ENCODE measurements at regions not wholly inside any gene's neighbourhood (a gene's known extent, or its start where the extent isn't known, plus 50 kb on each side); places are given as distances from the start of the nearest gene placed in this dataset.
A peak's percentile ranks its signal among the peaks of the same experiment; 100 is the strongest.

DNA sequence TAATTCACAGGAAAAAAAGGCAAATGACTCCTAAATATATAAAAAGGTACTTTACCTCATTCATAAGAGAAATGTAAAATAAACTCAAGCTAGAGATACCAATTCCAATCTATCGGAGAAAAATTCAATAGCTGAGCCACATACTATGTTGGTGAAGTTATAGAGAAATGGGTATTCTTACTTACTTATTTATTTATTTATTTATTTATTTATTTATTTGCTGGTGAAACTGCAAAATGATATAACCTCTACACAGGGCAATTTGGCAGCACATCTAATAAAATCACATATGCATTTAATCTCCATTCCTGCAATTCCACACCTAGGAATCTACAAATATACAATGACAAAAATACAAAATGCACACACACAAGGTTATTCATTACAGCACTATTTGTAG is 117.5 kb upstream of the TMEM168 start:
- WGBS, 2 donors, result 93 to 98% methylated on average over 1 of the region's 1 CpG
- no peak for TF ChIP-seq POLR2A (IDR thresholded peaks at IDR 0.05)
- TF ChIP-seq, protein P1, sequence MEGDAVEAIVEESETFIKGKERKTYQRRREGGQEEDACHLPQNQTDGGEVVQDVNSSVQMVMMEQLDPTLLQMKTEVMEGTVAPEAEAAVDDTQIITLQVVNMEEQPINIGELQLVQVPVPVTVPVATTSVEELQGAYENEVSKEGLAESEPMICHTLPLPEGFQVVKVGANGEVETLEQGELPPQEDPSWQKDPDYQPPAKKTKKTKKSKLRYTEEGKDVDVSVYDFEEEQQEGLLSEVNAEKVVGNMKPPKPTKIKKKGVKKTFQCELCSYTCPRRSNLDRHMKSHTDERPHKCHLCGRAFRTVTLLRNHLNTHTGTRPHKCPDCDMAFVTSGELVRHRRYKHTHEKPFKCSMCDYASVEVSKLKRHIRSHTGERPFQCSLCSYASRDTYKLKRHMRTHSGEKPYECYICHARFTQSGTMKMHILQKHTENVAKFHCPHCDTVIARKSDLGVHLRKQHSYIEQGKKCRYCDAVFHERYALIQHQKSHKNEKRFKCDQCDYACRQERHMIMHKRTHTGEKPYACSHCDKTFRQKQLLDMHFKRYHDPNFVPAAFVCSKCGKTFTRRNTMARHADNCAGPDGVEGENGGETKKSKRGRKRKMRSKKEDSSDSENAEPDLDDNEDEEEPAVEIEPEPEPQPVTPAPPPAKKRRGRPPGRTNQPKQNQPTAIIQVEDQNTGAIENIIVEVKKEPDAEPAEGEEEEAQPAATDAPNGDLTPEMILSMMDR (IDR thresholded peaks at IDR 0.05), result no peak
- no peak overlapping the region for H3K4me3 ChIP-seq (ENCODE audit: low read depth, poor library complexity, severe bottlenecking)
- DNase-seq (ENCODE audit: low spot score in 2 of 2), result no peak
- intact Hi-C loops (cut with DNase I; ENCODE audit: low total_unique reads), result no loop called here

DNA sequence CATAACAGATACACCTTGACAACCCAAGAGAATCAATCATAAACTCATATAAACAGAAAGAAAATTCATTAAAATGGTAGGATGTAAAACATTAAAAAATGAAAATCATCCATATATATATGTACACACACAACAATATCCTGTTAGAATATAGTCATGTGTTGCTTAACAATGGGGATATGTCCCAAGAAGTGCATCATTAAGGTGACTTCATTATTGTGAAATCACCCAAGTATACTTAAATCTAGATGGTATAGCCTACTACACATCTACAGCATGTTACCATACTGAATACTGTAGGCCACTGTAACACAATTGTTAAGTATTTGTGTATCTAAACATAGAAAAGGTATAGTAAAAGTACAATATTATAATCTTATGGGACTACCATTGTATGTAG is 115.8 kb upstream of the TMEM168 start:
- intact Hi-C loops (cut with DNase I; ENCODE audit: low total_unique reads), result no loop called here
- TF ChIP-seq POLR2A (IDR thresholded peaks at IDR 0.05), result no peak
- TF ChIP-seq, protein P1 (IDR thresholded peaks at IDR 0.05), result no peak
- no peak overlapping the region for H3K4me3 ChIP-seq (ENCODE audit: low read depth, poor library complexity, severe bottlenecking)
- no peak for DNase-seq (ENCODE audit: low spot score in 2 of 2)

DNA sequence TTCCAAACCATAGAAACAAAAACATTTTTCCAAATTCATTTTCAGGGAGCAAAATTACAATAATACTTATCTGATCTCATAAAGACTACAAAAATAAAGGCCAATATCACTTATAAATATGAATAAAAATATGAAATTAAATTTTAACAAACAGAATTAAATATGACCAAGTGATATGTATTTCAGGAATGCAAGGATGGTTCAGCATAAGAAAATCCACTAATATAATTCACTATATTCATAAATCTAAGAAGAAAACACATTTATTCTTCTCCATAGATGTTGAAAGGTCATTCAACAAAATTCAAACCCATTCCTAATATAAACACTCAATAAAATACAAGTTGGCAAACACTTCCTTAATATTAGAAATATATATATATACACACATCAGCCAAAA is 115.2 kb upstream of the TMEM168 start:
- TF ChIP-seq, protein P1 (IDR thresholded peaks at IDR 0.05), result no peak
- TF ChIP-seq POLR2A (IDR thresholded peaks at IDR 0.05), result no peak
- intact Hi-C loops (cut with DNase I; ENCODE audit: low total_unique reads), result no loop called here
- no peak for DNase-seq (ENCODE audit: low spot score in 2 of 2)
- H3K4me3 ChIP-seq (ENCODE audit: low read depth, poor library complexity, severe bottlenecking), result no peak overlapping the region

DNA sequence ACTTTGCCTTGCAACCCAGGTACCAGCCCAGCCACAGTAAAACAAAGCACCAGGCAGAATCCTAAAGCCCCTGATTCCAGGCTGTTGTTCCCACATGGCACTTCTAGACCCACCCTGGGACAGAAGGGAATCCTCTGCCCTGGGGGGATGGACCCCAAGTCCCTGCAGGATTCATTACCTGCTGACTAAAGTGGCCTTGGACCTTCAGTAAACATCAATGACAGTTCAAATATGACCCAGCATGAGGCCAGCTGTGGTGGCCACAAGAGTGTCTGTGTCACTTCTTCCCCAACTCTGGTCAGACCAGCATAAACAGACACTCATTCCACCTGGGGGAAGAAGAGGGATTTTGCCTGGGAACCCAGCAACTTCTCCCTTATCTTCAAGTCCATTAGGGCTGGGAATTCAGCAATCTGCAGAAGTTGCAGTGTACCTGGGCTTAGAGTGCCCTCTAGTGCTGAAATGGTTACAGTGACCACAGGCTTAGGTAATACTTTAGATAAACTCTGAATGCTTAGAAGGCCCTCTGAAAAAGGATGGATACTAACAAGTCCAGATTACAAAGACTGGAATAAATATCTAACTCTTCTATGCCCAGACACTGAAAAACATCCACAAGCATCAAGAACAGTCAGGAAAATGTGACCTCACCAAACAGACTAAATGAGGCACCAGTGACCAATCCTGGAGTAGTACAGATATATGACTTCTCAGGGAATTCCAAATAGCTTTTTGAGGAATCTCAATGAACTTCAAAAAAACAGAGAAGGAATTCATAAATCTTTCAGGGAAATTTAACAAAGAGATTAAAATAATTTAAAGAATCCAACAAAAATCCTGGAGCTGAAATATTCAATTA is 108.5 kb upstream of the TMEM168 start:
- no peak for TF ChIP-seq POLR2A (IDR thresholded peaks at IDR 0.05)
- peak in 1 of 2 donors; percentile 26 for DNase-seq (ENCODE audit: low spot score in 2 of 2)
- no peak overlapping the region for H3K4me3 ChIP-seq (ENCODE audit: low read depth, poor library complexity, severe bottlenecking)
- intact Hi-C loops (cut with DNase I; ENCODE audit: low total_unique reads), result no loop called here

DNA sequence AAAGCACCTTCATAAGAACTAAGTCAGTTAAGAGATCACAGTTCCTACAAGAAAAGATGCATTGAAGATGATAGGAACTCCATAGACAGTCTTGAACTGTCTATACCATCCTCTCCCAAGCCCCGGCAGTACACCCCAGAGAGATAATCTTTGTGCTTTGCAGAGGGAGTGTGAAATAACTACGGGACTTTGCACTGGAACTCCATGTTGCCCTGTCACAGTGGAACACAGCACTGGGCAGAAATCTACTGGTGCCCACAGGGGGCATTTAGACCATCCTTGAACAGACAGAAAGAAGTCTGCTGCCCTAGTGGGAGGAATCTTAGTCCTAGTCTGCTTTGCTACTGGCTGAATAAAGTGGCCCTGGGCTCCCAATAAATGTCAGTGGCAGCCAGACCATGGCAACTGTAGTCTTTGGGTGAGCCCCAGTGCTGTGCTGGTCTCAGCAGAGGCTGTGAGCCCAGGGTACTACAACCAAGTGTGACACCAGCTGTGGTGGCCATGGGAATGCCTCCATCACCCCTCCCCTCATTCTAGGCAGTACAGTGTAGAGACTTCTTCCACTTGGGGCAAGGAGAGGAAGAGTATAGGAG is 107.7 kb upstream of the TMEM168 start:
- DNase-seq (ENCODE audit: low spot score in 2 of 2), result no peak
- intact Hi-C loops (cut with DNase I; ENCODE audit: low total_unique reads), result no loop called here
- 88 to 95% methylated on average over 2 of the region's 2 CpGs for WGBS, 2 donors

DNA sequence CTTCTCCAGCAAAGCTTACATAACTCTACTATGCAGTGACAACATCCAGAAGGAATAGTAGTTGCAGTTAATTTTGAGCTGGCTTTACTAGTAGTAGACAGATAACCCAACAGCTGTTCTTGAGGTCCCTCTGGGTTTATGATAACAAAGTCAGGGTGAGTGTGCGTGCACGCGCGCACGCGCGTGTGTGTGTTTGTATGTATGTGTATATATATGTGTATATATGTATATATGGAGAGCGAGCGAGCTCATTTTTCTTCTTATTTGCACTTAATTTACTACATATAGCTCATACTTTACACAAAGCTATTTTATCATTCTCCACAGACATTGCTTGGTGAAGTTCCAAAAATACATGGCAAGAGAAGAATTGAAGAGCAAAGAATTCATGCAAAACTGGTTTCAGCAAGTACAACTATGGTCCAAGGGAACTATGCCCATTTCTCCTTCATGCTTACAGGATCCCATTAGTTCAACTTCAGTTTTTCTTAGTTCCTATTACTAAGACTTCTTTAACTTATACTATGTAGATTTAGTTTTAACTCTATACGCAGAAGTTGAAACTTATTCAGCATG is 105.9 kb upstream of the TMEM168 start:
- no peak for TF ChIP-seq POLR2A (IDR thresholded peaks at IDR 0.05)
- TF ChIP-seq, protein P1 (IDR thresholded peaks at IDR 0.05), result no peak
- no peak overlapping the region for H3K4me3 ChIP-seq (ENCODE audit: low read depth, poor library complexity, severe bottlenecking)
- no peak for DNase-seq (ENCODE audit: low spot score in 2 of 2)
- intact Hi-C loops (cut with DNase I; ENCODE audit: low total_unique reads), result no loop called here
- WGBS, 2 donors, result 92 to 93% methylated on average over 10 of the region's 10 CpGs

More for the DNA sequence above, 107.7 kb upstream of the TMEM168 start:
- no peak overlapping the region for H3K4me3 ChIP-seq (ENCODE audit: low read depth, poor library complexity, severe bottlenecking)
- no peak for TF ChIP-seq POLR2A (IDR thresholded peaks at IDR 0.05)
- TF ChIP-seq, protein P1 (IDR thresholded peaks at IDR 0.05), result no peak
